ENCODE measurements at regions not wholly inside any gene's neighbourhood (a gene's known extent, or its start where the extent isn't known, plus 50 kb on each side); places are given as distances from the start of the nearest gene placed in this dataset.

DNA sequence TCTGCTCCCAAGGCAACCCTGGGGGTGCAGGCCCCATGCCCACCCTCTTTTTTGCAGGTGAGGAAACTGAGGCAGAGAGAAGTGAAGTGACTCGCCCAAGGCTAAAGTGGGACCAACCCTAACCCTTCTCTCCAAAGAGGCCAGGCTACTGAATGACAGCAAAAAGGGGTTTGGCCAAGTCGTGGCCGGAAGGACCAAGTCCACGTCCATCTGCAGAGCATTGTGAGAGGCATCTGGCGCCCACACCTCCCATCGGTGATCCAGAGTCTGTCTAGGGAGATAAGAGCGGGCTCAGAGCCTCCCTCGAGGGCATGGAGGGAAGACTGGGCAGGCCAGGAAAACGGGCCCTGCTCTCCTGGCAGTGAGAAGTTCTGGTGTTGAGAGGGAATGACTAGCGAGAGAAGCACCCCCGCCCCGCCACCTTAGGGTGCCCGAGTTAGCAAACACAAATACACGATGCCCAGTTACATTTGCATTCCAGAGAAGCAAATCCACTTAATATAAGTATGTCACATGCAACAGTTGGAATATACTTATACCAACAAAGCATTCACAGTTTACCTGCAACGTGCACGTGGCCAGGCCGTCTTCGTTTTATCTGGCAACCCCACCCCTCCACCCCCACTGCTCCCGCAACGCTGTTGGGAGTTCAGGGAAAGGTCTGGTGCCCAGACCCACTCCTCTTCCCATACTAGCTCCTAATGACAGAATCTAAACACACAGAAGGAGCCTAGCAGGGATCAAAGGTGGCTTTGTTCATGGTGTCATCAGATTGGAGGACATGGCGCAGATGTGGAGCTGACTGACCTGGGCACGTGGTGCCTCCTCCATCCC lies 124.9 kb downstream of the OAT start:
- ChIA-PET RAD21 (ENCODE audit: low non-redundant PET in 1 of 2, low total read pairs in 2 of 2, uncharacterized antibody in 2 of 2, unreplicated experiment in 2 of 2) (no interaction called here), CTCF (no interaction called here), POLR2A (no interaction called here)
- Histone ChIP-seq H3K9me2 (ENCODE audit: insufficient read depth) (no peaks in the 10 kb centered on the region), H3K4me1 (ENCODE audit: control insufficient read depth in 1 of 2, insufficient read depth in 2 of 2, low read length in 2 of 2) (no peaks in the 10 kb centered on the region), H3K9me3 (ENCODE audit: control insufficient read depth in 1 of 2, insufficient read depth in 1 of 2, low read depth in 1 of 2, low read length in 2 of 2) (no peaks in the 10 kb centered on the region), H4K20me1 (ENCODE audit: insufficient read depth) (no peaks in the 10 kb centered on the region), H3K79me2 (ENCODE audit: insufficient read depth, low read length) (no peaks in the 10 kb centered on the region), H3K27me3 (ENCODE audit: insufficient read depth, low read length) (no peaks in the 10 kb centered on the region), H3K4me3 (replicated peaks in 1 of 2; ENCODE audit: low read depth in 1 of 2, low read length in 2 of 2) (no peak overlapping the region), H3K9ac (ENCODE audit: low read length) (no peak overlapping the region), H3K4me2 (ENCODE audit: low read length) (no peak overlapping the region), H3K36me3 (ENCODE audit: control insufficient read depth in 1 of 2, insufficient read depth in 2 of 2, low read length in 2 of 2) (no peaks in the 10 kb centered on the region), H2AFZ (ENCODE audit: low read depth, low read length, poor library complexity, severe bottlenecking) (no peak overlapping the region), H3K27ac (ENCODE audit: low read depth, low read length) (no peak overlapping the region)
- ATAC-seq (no peak), DNase-seq (ENCODE audit: low read depth, low spot score) (no peak)
- BruUV-seq (replicated peaks): no TSS peak
- TF ChIP-seq EGR1 (IDR thresholded peaks at IDR 0.05; ENCODE audit: low read depth) (no peak), ZNF274 (IDR thresholded peaks at IDR 0.05; ENCODE audit: low read depth, low read length) (no peak), FOSL1 (IDR thresholded peaks at IDR 0.05; ENCODE audit: low read depth) (no peak), EZH2phosphoT487 (IDR thresholded peaks at IDR 0.05; ENCODE audit: borderline replicate concordance) (no peak), TCF7L2 (IDR thresholded peaks at IDR 0.05; ENCODE audit: borderline replicate concordance, extremely low read depth, insufficient read depth, insufficient read length) (no peak), YY1 (IDR thresholded peaks at IDR 0.05; ENCODE audit: extremely low read depth, insufficient replicate concordance, low read depth, low read length) (no peak), ZFX (IDR thresholded peaks at IDR 0.05) (no peak), CBX3 (IDR thresholded peaks at IDR 0.05; ENCODE audit: low read depth) (no peak), SRF (IDR thresholded peaks at IDR 0.05; ENCODE audit: low read depth) (no peak), CEBPB (IDR thresholded peaks at IDR 0.05; ENCODE audit: low read depth) (no peak), JUND (IDR thresholded peaks at IDR 0.05) (no peak), RAD21 (IDR thresholded peaks at IDR 0.05; ENCODE audit: low read depth) (no peak), POLR2AphosphoS5 (IDR thresholded peaks at IDR 0.05; ENCODE audit: low read depth, low read length) (no peak), SIN3A (IDR thresholded peaks at IDR 0.05; ENCODE audit: low read depth) (no peak), SP1 (IDR thresholded peaks at IDR 0.05; ENCODE audit: low read depth) (no peak)
- TF ChIP-seq, protein P1, sequence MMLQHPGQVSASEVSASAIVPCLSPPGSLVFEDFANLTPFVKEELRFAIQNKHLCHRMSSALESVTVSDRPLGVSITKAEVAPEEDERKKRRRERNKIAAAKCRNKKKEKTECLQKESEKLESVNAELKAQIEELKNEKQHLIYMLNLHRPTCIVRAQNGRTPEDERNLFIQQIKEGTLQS (IDR thresholded peaks at IDR 0.05): no peak
- TF ChIP-seq, protein P2, sequence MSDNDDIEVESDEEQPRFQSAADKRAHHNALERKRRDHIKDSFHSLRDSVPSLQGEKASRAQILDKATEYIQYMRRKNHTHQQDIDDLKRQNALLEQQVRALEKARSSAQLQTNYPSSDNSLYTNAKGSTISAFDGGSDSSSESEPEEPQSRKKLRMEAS (IDR thresholded peaks at IDR 0.05): no peak
- TF ChIP-seq, protein P3, sequence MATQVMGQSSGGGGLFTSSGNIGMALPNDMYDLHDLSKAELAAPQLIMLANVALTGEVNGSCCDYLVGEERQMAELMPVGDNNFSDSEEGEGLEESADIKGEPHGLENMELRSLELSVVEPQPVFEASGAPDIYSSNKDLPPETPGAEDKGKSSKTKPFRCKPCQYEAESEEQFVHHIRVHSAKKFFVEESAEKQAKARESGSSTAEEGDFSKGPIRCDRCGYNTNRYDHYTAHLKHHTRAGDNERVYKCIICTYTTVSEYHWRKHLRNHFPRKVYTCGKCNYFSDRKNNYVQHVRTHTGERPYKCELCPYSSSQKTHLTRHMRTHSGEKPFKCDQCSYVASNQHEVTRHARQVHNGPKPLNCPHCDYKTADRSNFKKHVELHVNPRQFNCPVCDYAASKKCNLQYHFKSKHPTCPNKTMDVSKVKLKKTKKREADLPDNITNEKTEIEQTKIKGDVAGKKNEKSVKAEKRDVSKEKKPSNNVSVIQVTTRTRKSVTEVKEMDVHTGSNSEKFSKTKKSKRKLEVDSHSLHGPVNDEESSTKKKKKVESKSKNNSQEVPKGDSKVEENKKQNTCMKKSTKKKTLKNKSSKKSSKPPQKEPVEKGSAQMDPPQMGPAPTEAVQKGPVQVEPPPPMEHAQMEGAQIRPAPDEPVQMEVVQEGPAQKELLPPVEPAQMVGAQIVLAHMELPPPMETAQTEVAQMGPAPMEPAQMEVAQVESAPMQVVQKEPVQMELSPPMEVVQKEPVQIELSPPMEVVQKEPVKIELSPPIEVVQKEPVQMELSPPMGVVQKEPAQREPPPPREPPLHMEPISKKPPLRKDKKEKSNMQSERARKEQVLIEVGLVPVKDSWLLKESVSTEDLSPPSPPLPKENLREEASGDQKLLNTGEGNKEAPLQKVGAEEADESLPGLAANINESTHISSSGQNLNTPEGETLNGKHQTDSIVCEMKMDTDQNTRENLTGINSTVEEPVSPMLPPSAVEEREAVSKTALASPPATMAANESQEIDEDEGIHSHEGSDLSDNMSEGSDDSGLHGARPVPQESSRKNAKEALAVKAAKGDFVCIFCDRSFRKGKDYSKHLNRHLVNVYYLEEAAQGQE (IDR thresholded peaks at IDR 0.05; ENCODE audit: low read depth): no peak
- TF ChIP-seq, protein P4, sequence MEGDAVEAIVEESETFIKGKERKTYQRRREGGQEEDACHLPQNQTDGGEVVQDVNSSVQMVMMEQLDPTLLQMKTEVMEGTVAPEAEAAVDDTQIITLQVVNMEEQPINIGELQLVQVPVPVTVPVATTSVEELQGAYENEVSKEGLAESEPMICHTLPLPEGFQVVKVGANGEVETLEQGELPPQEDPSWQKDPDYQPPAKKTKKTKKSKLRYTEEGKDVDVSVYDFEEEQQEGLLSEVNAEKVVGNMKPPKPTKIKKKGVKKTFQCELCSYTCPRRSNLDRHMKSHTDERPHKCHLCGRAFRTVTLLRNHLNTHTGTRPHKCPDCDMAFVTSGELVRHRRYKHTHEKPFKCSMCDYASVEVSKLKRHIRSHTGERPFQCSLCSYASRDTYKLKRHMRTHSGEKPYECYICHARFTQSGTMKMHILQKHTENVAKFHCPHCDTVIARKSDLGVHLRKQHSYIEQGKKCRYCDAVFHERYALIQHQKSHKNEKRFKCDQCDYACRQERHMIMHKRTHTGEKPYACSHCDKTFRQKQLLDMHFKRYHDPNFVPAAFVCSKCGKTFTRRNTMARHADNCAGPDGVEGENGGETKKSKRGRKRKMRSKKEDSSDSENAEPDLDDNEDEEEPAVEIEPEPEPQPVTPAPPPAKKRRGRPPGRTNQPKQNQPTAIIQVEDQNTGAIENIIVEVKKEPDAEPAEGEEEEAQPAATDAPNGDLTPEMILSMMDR (IDR thresholded peaks at IDR 0.05 in 2 of 3, conservative IDR thresholded peaks at IDR 0.05 in 1 of 3; ENCODE audit: borderline replicate concordance in 1 of 3, insufficient read depth in 1 of 3, low read depth in 2 of 3, low read length in 2 of 3): no peak
- intact Hi-C loops (cut with micrococcal nuclease): no loop called here
